ENCODE measurements at regions not wholly inside any gene's neighbourhood (a gene's known extent, or its start where the extent isn't known, plus 50 kb on each side); places are given as distances from the start of the nearest gene placed in this dataset.

- no peak for TF ChIP-seq CTCF (conservative IDR thresholded peaks at IDR 0.05 in 1 of 2, IDR thresholded peaks at IDR 0.05 in 1 of 2; ENCODE audit: extremely low read depth in 1 of 2, insufficient read depth in 1 of 2, low read depth in 1 of 2, low read length in 2 of 2)
- TF ChIP-seq EZH2 (IDR thresholded peaks at IDR 0.05; ENCODE audit: borderline replicate concordance, low read length): no peak
Measured at GRCh38 chr13:107339209-107339608, 771.3 kb upstream of the ARGLU1 start.
